HG03060 (cell line): ENCODE measurements at regions not wholly inside any gene's neighbourhood (a gene's known extent, or its start where the extent isn't known, plus 50 kb on each side); places are given as distances from the start of the nearest gene placed in this dataset.
"Not testable (repeated sequence)": the region's sequence is repeated elsewhere in the genome, so short reads cannot be mapped to it uniquely, and the experiment has no call there.

ENCODE experiments used
- ATAC-seq: cut with Tn5 transposase; IDR thresholded peaks from one replicate; pipeline ENCODE4 v1.9.1; 2021; ENCODE audit warnings: low read depth, moderate number of reproducible peaks; ENCODE audit not compliant: unreplicated experiment

- no peak for ATAC-seq
Measured at GRCh38 chr9:74120061-74120460, 377.1 kb upstream of the RORB start.

- ATAC-seq, result no peak
Measured at GRCh38 chr9:74120470-74120869, 376.7 kb upstream of the RORB start.

GRCh38 chr9:74122216-74122615 is 374.9 kb upstream of the RORB start:
- ATAC-seq, result no peak

- no peak for ATAC-seq
Measured at GRCh38 chr9:74122661-74123060, 374.5 kb upstream of the RORB start.

GRCh38 chr9:74125941-74126340 is 371.2 kb upstream of the RORB start:
- ATAC-seq, result no peak

- no peak for ATAC-seq
Measured at GRCh38 chr9:74132986-74133385, 364.1 kb upstream of the RORB start.

DNA sequence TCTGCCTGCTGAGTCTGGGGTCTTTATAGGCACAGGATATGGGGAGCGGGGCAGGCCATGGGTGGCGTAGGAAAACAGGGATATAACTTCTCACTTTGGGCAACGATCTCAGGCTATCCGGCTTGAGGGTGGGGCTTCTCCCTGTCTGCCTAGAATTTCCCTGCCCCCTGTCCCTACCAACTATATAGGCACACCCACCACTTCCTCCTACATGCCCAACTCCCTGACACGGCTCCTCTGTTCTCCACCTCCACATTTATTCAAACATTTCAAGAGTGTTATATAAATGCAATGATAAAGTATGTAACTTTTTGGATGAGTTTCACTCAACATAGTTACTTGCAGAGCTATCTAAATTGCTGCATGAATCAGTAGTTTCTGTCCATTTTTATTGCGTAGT is 363.2 kb upstream of the RORB start:
- no peak for ATAC-seq

DNA sequence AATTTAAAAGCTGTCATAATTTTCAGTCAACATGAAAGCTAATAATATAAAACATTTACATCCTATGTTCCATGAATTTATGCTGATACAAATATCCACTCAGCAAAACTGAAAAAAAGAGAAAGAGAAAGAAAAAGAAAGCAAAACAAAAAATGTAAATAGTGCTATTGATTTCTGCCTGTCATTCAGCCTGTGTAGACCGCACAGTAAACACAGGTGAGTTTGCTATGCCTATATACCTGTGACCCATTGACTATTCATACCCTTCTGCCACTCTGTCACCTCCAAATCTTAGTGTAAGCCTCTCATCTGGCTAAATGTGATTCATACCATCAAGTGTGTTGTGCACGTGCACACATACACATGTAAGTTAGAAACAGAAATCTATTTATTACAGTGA is 359.0 kb upstream of the RORB start:
- no peak for ATAC-seq

DNA sequence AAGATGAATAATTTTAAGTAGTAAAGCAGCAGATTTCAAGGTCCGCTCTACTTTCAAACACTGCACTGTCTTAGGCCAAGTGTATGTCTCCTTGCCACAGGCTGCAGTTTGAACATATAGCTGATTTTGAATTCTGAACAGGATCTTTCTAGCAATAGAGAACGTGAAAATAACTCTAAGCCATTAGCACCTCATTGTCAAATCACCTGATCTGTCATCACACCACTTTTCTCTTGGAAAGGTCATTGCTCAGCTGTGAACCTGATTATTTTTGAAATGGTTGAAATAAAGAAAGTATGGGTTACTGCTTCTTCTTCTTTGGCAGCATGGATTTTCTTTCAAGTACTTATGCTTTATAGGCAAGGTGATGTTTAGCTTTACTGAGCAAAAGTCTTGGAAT is 357.0 kb upstream of the RORB start:
- no peak for ATAC-seq

DNA sequence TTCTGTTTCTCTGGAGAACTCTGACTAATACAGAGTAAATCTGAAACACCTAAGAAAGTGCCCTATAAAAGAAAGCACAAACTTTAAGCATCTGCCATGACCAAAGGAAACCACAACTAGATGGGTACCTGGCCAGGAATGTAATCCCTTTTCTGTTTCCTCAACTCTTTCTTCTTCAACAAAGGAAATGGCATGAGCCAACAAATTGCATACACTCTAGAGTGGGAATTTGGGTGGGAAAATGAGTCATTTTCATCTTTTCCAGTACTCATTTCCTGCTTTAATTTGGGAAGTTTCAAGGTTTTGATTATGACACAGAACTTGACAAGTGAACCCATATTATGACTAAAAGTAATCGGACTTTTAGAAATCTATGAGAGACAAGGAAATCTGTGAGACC is 349.2 kb upstream of the RORB start:
- ATAC-seq, result no peak

- peak; percentile 99 for ATAC-seq
Measured at GRCh38 chr9:74172874-74173273, 324.3 kb upstream of the RORB start.

DNA sequence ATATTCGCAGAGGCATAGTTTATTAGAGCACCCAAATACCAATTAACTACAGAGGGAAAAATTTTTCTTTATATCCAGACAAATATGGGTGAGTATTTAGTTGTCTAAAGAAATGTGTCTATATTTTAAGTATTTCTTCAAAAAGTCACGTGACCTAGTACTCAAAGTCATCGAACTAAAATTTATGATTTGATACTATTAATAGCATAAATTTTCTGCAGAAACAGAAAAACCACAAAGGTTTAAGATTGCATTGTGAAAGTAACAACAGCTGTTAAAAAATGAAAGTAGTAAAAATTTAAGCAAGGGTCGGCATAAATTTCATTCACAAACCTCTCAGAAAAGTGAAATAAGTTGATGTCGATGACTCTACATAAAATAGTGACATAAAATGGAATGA is 323.9 kb upstream of the RORB start:
- ATAC-seq, result no peak

DNA sequence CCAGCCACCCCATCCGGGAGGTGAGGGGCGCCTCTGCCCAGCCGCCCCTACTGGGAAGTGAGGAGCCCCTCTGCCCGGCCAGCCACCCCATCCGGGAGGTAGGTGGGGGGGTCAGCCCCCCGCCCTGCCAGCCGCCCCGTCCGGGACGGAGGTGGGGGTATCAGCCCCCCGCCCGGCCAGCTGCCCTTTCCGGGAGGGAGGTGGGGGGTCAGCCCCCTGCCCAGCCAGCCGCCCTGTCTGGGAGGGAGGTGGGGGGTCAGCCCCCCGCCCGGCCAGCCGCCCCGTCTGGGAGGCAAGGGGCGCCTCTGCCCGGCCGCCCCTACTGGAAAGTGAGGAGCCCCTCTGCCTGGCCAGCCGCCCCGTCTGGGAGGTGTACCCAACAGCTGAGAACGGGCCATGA is 299.4 kb upstream of the RORB start:
- not testable (repeated sequence) for ATAC-seq

DNA sequence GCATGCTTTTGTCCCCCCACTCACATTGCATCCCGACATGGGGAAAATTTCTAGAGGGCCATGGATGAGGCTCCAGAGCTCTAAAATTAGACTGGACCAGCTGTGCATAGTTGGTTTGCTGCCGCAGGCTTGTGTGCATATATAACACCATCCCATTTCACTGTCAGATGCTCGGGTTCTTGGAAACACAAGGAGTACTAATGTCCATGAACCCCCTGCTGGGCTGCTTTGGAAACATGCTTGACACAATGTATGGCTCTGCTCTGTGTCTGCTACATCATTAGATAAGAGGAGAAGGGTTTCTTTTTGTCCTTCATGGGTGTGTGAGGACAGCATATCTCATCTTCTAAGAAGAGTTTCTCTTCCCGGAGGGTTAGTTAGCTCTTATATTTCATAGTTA is 292.1 kb upstream of the RORB start:
- no peak for ATAC-seq

- ATAC-seq, result no peak
Measured at GRCh38 chr9:74218385-74219063, 278.6 kb upstream of the RORB start.

DNA sequence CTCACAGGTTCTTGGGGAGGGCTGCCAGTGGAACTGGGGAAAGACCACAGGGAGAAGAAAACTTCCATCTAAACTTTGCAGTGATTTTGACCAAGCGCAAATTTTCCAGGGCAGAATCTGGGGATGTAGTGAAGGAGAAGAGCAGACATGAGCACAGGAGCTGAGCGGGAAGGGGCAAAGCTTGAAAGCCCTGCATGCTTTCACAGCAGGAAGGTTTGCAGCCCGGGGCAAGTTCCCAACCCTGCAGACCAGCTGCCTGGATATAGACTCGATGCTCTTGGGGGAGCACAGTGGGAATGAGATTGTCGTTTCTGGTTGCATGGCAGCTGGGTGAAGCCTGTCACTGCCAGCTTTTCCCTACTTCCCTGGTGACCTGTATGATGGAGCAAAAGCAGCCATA is 276.8 kb upstream of the RORB start:
- no peak for ATAC-seq

DNA sequence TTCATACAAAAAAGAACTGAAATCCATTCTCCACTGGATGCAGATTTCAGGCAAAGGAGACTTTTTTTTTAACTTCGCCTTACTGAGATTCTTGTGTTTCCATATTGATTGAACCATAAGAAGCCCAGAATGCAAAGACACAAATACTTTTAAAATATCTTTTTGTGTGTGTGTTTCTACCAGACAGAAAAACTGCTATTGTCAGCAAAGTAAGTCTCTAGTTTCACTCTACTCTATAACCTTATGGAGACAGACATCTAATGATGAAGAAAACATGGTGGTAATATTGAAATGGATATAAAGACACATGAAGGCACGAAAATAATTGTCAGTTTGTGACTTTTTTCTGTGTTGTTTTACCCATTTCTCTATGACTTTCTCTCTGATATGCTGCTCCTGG is 260.3 kb upstream of the RORB start:
- ATAC-seq, result no peak

- no peak for ATAC-seq
Measured at GRCh38 chr9:74245866-74246497, 251.2 kb upstream of the RORB start.

GRCh38 chr9:74255489-74255984 is 241.6 kb upstream of the RORB start:
- ATAC-seq, result no peak

GRCh38 chr9:74275872-74276508 is 221.1 kb upstream of the RORB start:
- ATAC-seq, result no peak

DNA sequence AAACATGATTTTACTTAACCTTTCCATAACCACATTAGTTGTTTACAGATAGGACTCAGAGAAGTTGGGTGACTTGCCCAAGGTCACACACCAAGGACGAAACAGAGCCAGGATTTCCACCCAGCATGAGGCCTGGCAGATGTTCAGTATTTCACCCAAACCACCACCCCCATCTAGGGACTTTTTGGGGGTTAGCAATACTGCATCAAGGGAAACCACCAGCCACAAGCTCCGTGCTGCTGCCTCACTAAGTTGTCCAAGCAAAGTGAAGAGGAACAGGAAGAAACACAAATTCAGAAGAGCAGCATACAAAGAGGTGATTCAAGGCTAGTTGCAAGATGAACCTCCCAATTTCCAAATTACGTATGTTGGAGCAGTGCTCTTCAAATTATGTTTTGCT is 219.6 kb upstream of the RORB start:
- ATAC-seq, result peak; percentile 92

GRCh38 chr9:74281674-74282073 is 215.5 kb upstream of the RORB start:
- ATAC-seq, result no peak
